Gastroesophageal sphincter (tissue), 4 donors: ENCODE measurements at regions not wholly inside any gene's neighbourhood (a gene's known extent, or its start where the extent isn't known, plus 50 kb on each side); places are given as distances from the start of the nearest gene placed in this dataset.

Experiments
- ATAC-seq: fragments of 150-250 bp; one replicate; pipeline ENCODE4 v1.9.1; 2016; ENCODE audit warnings: mild to moderate bottlenecking, moderate library complexity
- H3K27ac ChIP-seq, 4 donors: fragments of 200-600 bp; sonication (generic) in 3 of 4; 1 replicate in 3 of 4; 2 replicates in 1 of 4; pipeline ENCODE4 v1.5.1; 2016 to 2019
- H3K27me3 ChIP-seq: fragments of 200-600 bp; sonication (generic); one replicate; pipeline ENCODE4 v1.5.1; 2019
- H3K36me3 ChIP-seq, 2 donors: fragments of 200-600 bp; sonication (generic); one replicate each; pipeline ENCODE4 v1.5.1; 2019; ENCODE audit warnings: control low read depth in 1 of 2
- H3K4me1 ChIP-seq, 3 donors: fragments of 200-600 bp; sonication (generic); 1 replicate in 2 of 3; 2 replicates in 1 of 3; pipeline ENCODE4 v1.5.1; 2016 to 2019; ENCODE audit warnings: control low read depth in 2 of 3
- H3K4me3 ChIP-seq, 2 donors: fragments of 200-600 bp; sonication (generic); one replicate each; pipeline ENCODE4 v1.5.1; 2019; ENCODE audit warnings: mild to moderate bottlenecking in 1 of 2, moderate library complexity in 1 of 2
- H3K9me3 ChIP-seq, 3 donors: fragments of 200-600 bp; sonication (generic); one replicate each; pipeline ENCODE4 v1.5.1; 2017 to 2019; ENCODE audit warnings: control low read depth in 2 of 3
- CTCF ChIP-seq, 4 experiments: fragments of 200-600 bp in 2 of 4; fragments of 450-650 bp in 2 of 4; sonication (generic) in 1 of 4; IDR thresholded peaks; one replicate each; pipeline ENCODE4 v1.5.1; 2017 to 2019; ENCODE audit warnings: antibody characterized with exemption in 4 of 4, mild to moderate bottlenecking in 2 of 4, moderate library complexity in 2 of 4
- EP300 ChIP-seq: sonication (generic); formaldehyde crosslinking; IDR thresholded peaks from one replicate; pipeline ENCODE4 v1.6.1; 2017; ENCODE audit warnings: antibody characterized with exemption, mild to moderate bottlenecking
- POLR2A ChIP-seq, 2 donors: fragments of 450-650 bp; IDR thresholded peaks; one replicate each; pipeline ENCODE4 v1.6.1; 2017; ENCODE audit warnings: antibody characterized with exemption in 2 of 2, mild to moderate bottlenecking in 2 of 2, moderate library complexity in 1 of 2
- POLR2AphosphoS5 ChIP-seq: sonication (generic); formaldehyde crosslinking; IDR thresholded peaks from one replicate; pipeline ENCODE4 v1.6.1; 2017; ENCODE audit warnings: antibody characterized with exemption
- WGBS, 2 donors: methylation state at CpG; one replicate each; pipeline ENCODE4 v1.1.5; 2018; ENCODE audit warnings: low coverage in 1 of 2; 5-methylcytosine and 5-hydroxymethylcytosine counted together

- Histone ChIP-seq H3K9me3 (peaks cover 0 to 22% (median 0%) of the 10 kb centered on the region in 3 donors), H3K4me3 (no peak overlapping the region), H3K36me3 (no peaks in the 10 kb centered on the region), H3K4me1 (peaks cover 0 to 8% (median 0%) of the 10 kb centered on the region in 3 donors), H3K27me3 (no peaks in the 10 kb centered on the region), H3K27ac (no peak overlapping the region)
- 59 to 67% methylated on average over 2 of the region's 2 CpGs for WGBS, 2 donors
- TF ChIP-seq POLR2A (IDR thresholded peaks at IDR 0.05) = no peak
- TF ChIP-seq EP300 = no peak
- TF ChIP-seq CTCF (IDR thresholded peaks at IDR 0.05) = no peak
- TF ChIP-seq POLR2AphosphoS5 = no peak
- no peak for ATAC-seq
These were observed 85.5 kb downstream of the YIPF5 start for GRCh38 chr5:144084971-144085370.

GRCh38 chr5:144085381-144085780 lies 85.1 kb downstream of the YIPF5 start:
- no peaks in the 10 kb centered on the region for H3K27me3 ChIP-seq
- H3K9me3 ChIP-seq = peaks cover 0 to 22% (median 0%) of the 10 kb centered on the region in 3 donors
- no peaks in the 10 kb centered on the region for H3K36me3 ChIP-seq
- H3K27ac ChIP-seq = no peak overlapping the region
- WGBS, 2 donors = 90 to 92% methylated on average over 2 to 3 of the region's 3 CpGs
- H3K4me3 ChIP-seq = no peak overlapping the region
- H3K4me1 ChIP-seq = peaks cover 0 to 11% (median 0%) of the 10 kb centered on the region in 3 donors
- no peak for ATAC-seq
- TF ChIP-seq EP300 = no peak
- no peak for TF ChIP-seq CTCF (IDR thresholded peaks at IDR 0.05)
- TF ChIP-seq POLR2A (IDR thresholded peaks at IDR 0.05) = no peak
- no peak for TF ChIP-seq POLR2AphosphoS5

DNA sequence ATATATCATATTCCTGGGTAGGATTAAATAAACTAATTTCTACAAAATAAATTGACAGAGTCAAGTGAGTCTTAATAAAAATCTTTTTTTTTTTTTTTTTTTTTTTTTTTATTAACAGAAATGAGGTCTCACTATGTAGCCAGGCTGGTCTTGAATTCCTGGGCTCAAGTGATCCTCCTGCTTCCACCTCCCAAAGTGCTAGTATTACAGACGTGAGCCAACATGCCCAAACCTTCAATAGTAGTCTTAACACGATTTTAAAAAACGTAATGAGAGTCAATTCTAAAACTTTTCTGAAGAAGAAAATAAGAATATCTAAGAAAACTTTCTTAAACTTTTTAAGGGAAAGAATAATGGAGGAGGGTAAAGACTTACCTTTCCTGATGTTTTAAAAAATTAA lies 84.2 kb downstream of the YIPF5 start:
- Histone ChIP-seq H3K4me3 (no peak overlapping the region), H3K4me1 (peaks cover 0 to 11% (median 0%) of the 10 kb centered on the region in 3 donors), H3K9me3 (peaks cover 0 to 13% (median 0%) of the 10 kb centered on the region in 3 donors), H3K27me3 (no peaks in the 10 kb centered on the region), H3K27ac (no peak overlapping the region), H3K36me3 (no peaks in the 10 kb centered on the region)
- ATAC-seq = no peak
- TF ChIP-seq POLR2A (IDR thresholded peaks at IDR 0.05) (no peak), POLR2AphosphoS5 (no peak), CTCF (IDR thresholded peaks at IDR 0.05) (no peak), EP300 (no peak)
- WGBS, 2 donors = 79 to 83% methylated on average over 3 of the region's 3 CpGs

DNA sequence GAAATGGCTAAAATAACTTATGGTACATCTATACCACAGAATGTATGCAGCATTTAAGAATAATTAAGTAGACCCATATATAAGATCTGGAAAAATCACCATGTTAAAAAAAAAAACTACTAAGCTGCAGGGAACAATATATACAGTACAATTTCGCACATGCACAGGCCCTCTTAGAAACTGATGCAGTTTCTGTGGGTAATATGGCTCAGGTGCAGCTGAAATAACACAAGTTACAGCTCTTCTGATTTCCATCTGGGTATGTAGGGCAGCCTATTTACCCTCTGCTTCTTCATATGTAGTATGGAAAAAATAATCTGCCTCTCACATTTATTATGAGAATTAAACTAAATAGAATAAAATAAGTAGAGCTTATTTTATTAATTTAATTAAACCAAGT lies 82.9 kb downstream of the YIPF5 start:
- H3K27me3 ChIP-seq = no peaks in the 10 kb centered on the region

More for the DNA sequence above, 82.9 kb downstream of the YIPF5 start:
- no peak overlapping the region for H3K4me3 ChIP-seq
- peaks cover 0 to 11% (median 0%) of the 10 kb centered on the region in 3 donors for H3K4me1 ChIP-seq
- no peaks in the 10 kb centered on the region for H3K36me3 ChIP-seq
- ATAC-seq = no peak
- no peaks in the 10 kb centered on the region for H3K9me3 ChIP-seq
- no peak overlapping the region for H3K27ac ChIP-seq
- WGBS, 2 donors = 94 to 100% methylated on average over 1 of the region's 1 CpG
- TF ChIP-seq POLR2A (IDR thresholded peaks at IDR 0.05) (no peak), POLR2AphosphoS5 (no peak), CTCF (IDR thresholded peaks at IDR 0.05) (no peak), EP300 (no peak)
